Effector memory CD4-positive, alpha-beta T cell (primary cell): ENCODE measurements at regions not wholly inside any gene's neighbourhood (a gene's known extent, or its start where the extent isn't known, plus 50 kb on each side); places are given as distances from the start of the nearest gene placed in this dataset.

Experiments used
- DNase-seq, 3 donors: peaks; one replicate each; pipeline ENCODE4 v3.0.0-alpha.2; 2020
- H3K27ac ChIP-seq: 2 replicates; pipeline ENCODE4 v1.7.0; 2013; ENCODE audit warnings: mild to moderate bottlenecking, low read length, moderate library complexity; ENCODE audit not compliant: insufficient read depth, poor library complexity, severe bottlenecking
- H3K27me3 ChIP-seq: replicated peaks from 2 replicates; pipeline ENCODE4 v1.7.0; 2013; ENCODE audit warnings: mild to moderate bottlenecking, low read length; ENCODE audit not compliant: insufficient read depth, control insufficient read depth, poor library complexity, severe bottlenecking
- H3K36me3 ChIP-seq: 2 replicates; pipeline ENCODE4 v1.7.0; 2013; ENCODE audit warnings: mild to moderate bottlenecking, low read length, moderate library complexity; ENCODE audit not compliant: control insufficient read depth, insufficient read depth
- H3K4me1 ChIP-seq: 2 replicates; pipeline ENCODE4 v1.7.0; 2013; ENCODE audit warnings: low read length, mild to moderate bottlenecking; ENCODE audit not compliant: control insufficient read depth, insufficient read depth, poor library complexity, severe bottlenecking
- H3K4me3 ChIP-seq: 2 replicates; pipeline ENCODE4 v1.7.0; 2013; ENCODE audit warnings: low read length, low read depth, mild to moderate bottlenecking; ENCODE audit not compliant: insufficient read depth, poor library complexity, severe bottlenecking
- H3K9me3 ChIP-seq: 2 replicates; pipeline ENCODE4 v1.7.0; 2013; ENCODE audit warnings: mild to moderate bottlenecking, low read length, moderate library complexity; ENCODE audit not compliant: control insufficient read depth

- Histone ChIP-seq H3K4me1 (no peaks in the 10 kb centered on the region), H3K4me3 (no peak overlapping the region), H3K27ac (no peak overlapping the region), H3K36me3 (no peaks in the 10 kb centered on the region), H3K9me3 (no peaks in the 10 kb centered on the region), H3K27me3 (no peaks in the 10 kb centered on the region)
- no peak for DNase-seq
Measured at GRCh38 chr20:4584510-4584909, 101.7 kb upstream of the PRNP start.

- H3K27me3 ChIP-seq, result no peaks in the 10 kb centered on the region
- no peaks in the 10 kb centered on the region for H3K9me3 ChIP-seq
- no peaks in the 10 kb centered on the region for H3K36me3 ChIP-seq
- no peak overlapping the region for H3K27ac ChIP-seq
- no peak for DNase-seq
- no peaks in the 10 kb centered on the region for H3K4me1 ChIP-seq
- H3K4me3 ChIP-seq, result no peak overlapping the region
Measured at GRCh38 chr20:4581838-4582237, 104.4 kb upstream of the PRNP start.

- no peaks in the 10 kb centered on the region for H3K27me3 ChIP-seq
- no peaks in the 10 kb centered on the region for H3K4me1 ChIP-seq
- no peaks in the 10 kb centered on the region for H3K9me3 ChIP-seq
- no peaks in the 10 kb centered on the region for H3K36me3 ChIP-seq
- no peak for DNase-seq
- no peak overlapping the region for H3K4me3 ChIP-seq
- H3K27ac ChIP-seq, result no peak overlapping the region
Measured at GRCh38 chr20:4578375-4578774, 107.9 kb upstream of the PRNP start.

- Histone ChIP-seq H3K36me3 (no peaks in the 10 kb centered on the region), H3K27ac (no peak overlapping the region), H3K27me3 (no peaks in the 10 kb centered on the region), H3K4me3 (no peak overlapping the region), H3K4me1 (no peaks in the 10 kb centered on the region), H3K9me3 (no peaks in the 10 kb centered on the region)
- DNase-seq, result no peak
Measured at GRCh38 chr20:4574356-4574690, 111.9 kb upstream of the PRNP start.

GRCh38 chr20:4573564-4574355 lies 112.5 kb upstream of the PRNP start:
- Histone ChIP-seq H3K27me3 (no peaks in the 10 kb centered on the region), H3K27ac (no peak overlapping the region), H3K36me3 (no peaks in the 10 kb centered on the region), H3K4me1 (no peaks in the 10 kb centered on the region), H3K9me3 (no peaks in the 10 kb centered on the region), H3K4me3 (no peak overlapping the region)
- no peak for DNase-seq

- H3K9me3 ChIP-seq, result no peaks in the 10 kb centered on the region
- no peaks in the 10 kb centered on the region for H3K27me3 ChIP-seq
- no peak overlapping the region for H3K4me3 ChIP-seq
- no peak overlapping the region for H3K27ac ChIP-seq
- H3K36me3 ChIP-seq, result no peaks in the 10 kb centered on the region
- no peaks in the 10 kb centered on the region for H3K4me1 ChIP-seq
- DNase-seq, result no peak
Measured at GRCh38 chr20:4571759-4572531, 114.3 kb upstream of the PRNP start.

- no peak for DNase-seq
- H3K27ac ChIP-seq, result no peak overlapping the region
- no peaks in the 10 kb centered on the region for H3K27me3 ChIP-seq
- H3K36me3 ChIP-seq, result no peaks in the 10 kb centered on the region
- no peaks in the 10 kb centered on the region for H3K4me1 ChIP-seq
- H3K4me3 ChIP-seq, result no peak overlapping the region
- H3K9me3 ChIP-seq, result no peaks in the 10 kb centered on the region
Measured at GRCh38 chr20:4569865-4570264, 116.4 kb upstream of the PRNP start.

- H3K27ac ChIP-seq, result no peak overlapping the region
- no peak overlapping the region for H3K4me3 ChIP-seq
- no peaks in the 10 kb centered on the region for H3K4me1 ChIP-seq
- H3K9me3 ChIP-seq, result no peaks in the 10 kb centered on the region
- DNase-seq, result no peak
- H3K36me3 ChIP-seq, result no peaks in the 10 kb centered on the region
- H3K27me3 ChIP-seq, result no peaks in the 10 kb centered on the region
Measured at GRCh38 chr20:4569092-4569491, 117.2 kb upstream of the PRNP start.

GRCh38 chr20:4568361-4568959 lies 117.8 kb upstream of the PRNP start:
- H3K4me3 ChIP-seq, result no peak overlapping the region
- DNase-seq, result no peak
- H3K27ac ChIP-seq, result no peak overlapping the region
- no peaks in the 10 kb centered on the region for H3K4me1 ChIP-seq
- no peaks in the 10 kb centered on the region for H3K36me3 ChIP-seq
- no peaks in the 10 kb centered on the region for H3K9me3 ChIP-seq
- no peaks in the 10 kb centered on the region for H3K27me3 ChIP-seq

GRCh38 chr20:4567170-4567569 lies 119.1 kb upstream of the PRNP start:
- DNase-seq, result no peak
- Histone ChIP-seq H3K9me3 (no peaks in the 10 kb centered on the region), H3K27me3 (no peaks in the 10 kb centered on the region), H3K4me1 (no peaks in the 10 kb centered on the region), H3K4me3 (no peak overlapping the region), H3K36me3 (no peaks in the 10 kb centered on the region), H3K27ac (no peak overlapping the region)
